ENCODE measurements at regions not wholly inside any gene's neighbourhood (a gene's known extent, or its start where the extent isn't known, plus 50 kb on each side); places are given as distances from the start of the nearest gene placed in this dataset.

- Histone ChIP-seq H3K9me3 (no peaks in the 10 kb centered on the region), H3K36me3 (ENCODE audit: control insufficient read depth in 2 of 2, extremely low read depth in 1 of 2, insufficient read depth in 1 of 2, low read length in 1 of 2) (no peaks in the 10 kb centered on the region), H3K27me3 (replicated peaks in 1 of 2; ENCODE audit: control insufficient read depth in 2 of 2, extremely low read depth in 1 of 2, insufficient read depth in 2 of 2, low read length in 1 of 2) (peaks cover 0 to 2% of the 10 kb centered on the region in 2 experiments), H3K4me1 (ENCODE audit: control insufficient read depth in 1 of 2, extremely low read depth in 1 of 2, insufficient read depth in 2 of 2, low read length in 2 of 2) (no peaks in the 10 kb centered on the region), H3K27ac (ENCODE audit: low read length) (no peak overlapping the region), H3K4me3 (ENCODE audit: control insufficient read depth in 1 of 2, extremely low read depth in 1 of 2, low read length in 1 of 2) (no peak overlapping the region)
- ATAC-seq (replicated peaks in 1 of 4) (no peak), DNase-seq (no peak)
- Mint-ChIP-seq H3K4me1 (no peaks in the 10 kb centered on the region), H3K9me3 (peaks cover 12 to 18% (median 13%) of the 10 kb centered on the region in 3 donors), H3K27me3 (no peaks in the 10 kb centered on the region), H3K4me3 (no peak overlapping the region), H3K36me3 (no peaks in the 10 kb centered on the region), H3K27ac (no peak overlapping the region)
- ChIA-PET CTCF (no interaction called here), POLR2A (no interaction called here)
- 75% methylated on average over 2 of the region's 4 CpGs for WGBS (ENCODE audit: insufficient coverage)
These were observed 171.1 kb upstream of the TOX3 start for GRCh38 chr16:52718046-52718445.

- Mint-ChIP-seq H3K9me3 (peaks cover 4 to 13% (median 5%) of the 10 kb centered on the region in 3 donors), H3K36me3 (no peaks in the 10 kb centered on the region), H3K27ac (no peak overlapping the region), H3K4me1 (no peaks in the 10 kb centered on the region), H3K27me3 (no peaks in the 10 kb centered on the region), H3K4me3 (no peak overlapping the region)
- H3K36me3 ChIP-seq (ENCODE audit: control insufficient read depth in 2 of 2, extremely low read depth in 1 of 2, insufficient read depth in 1 of 2, low read length in 1 of 2) = no peaks in the 10 kb centered on the region
- no peak overlapping the region for H3K4me3 ChIP-seq (ENCODE audit: control insufficient read depth in 1 of 2, extremely low read depth in 1 of 2, low read length in 1 of 2)
- no peaks in the 10 kb centered on the region for H3K4me1 ChIP-seq (ENCODE audit: control insufficient read depth in 1 of 2, extremely low read depth in 1 of 2, insufficient read depth in 2 of 2, low read length in 2 of 2)
- no peaks in the 10 kb centered on the region for H3K9me3 ChIP-seq
- POLR2A ChIA-PET = no interaction called here
- DNase-seq (no peak), ATAC-seq (replicated peaks in 1 of 4) (no peak)
- WGBS (ENCODE audit: insufficient coverage) = 53% methylated on average over 6 of the region's 7 CpGs
- CTCF ChIA-PET = no interaction called here
- peaks cover 0 to 5% of the 10 kb centered on the region in 2 experiments for H3K27me3 ChIP-seq (replicated peaks in 1 of 2; ENCODE audit: control insufficient read depth in 2 of 2, extremely low read depth in 1 of 2, insufficient read depth in 2 of 2, low read length in 1 of 2)
- H3K27ac ChIP-seq (ENCODE audit: low read length) = no peak overlapping the region
These were observed 166.8 kb upstream of the TOX3 start for GRCh38 chr16:52713740-52714139.

- peaks cover 0 to 2% of the 10 kb centered on the region in 2 experiments for H3K27me3 ChIP-seq (replicated peaks in 1 of 2; ENCODE audit: control insufficient read depth in 2 of 2, extremely low read depth in 1 of 2, insufficient read depth in 2 of 2, low read length in 1 of 2)
- ATAC-seq (replicated peaks in 1 of 4) (no peak), DNase-seq (no peak)
- ChIA-PET CTCF (no interaction called here), POLR2A (no interaction called here)
- peaks cover 0 to 9% (median 7%) of the 10 kb centered on the region in 3 donors for H3K9me3 Mint-ChIP-seq
- no peaks in the 10 kb centered on the region for H3K4me1 ChIP-seq (ENCODE audit: control insufficient read depth in 1 of 2, extremely low read depth in 1 of 2, insufficient read depth in 2 of 2, low read length in 2 of 2)
- no peaks in the 10 kb centered on the region for H3K27me3 Mint-ChIP-seq
- no peak overlapping the region for H3K4me3 Mint-ChIP-seq
- no peaks in the 10 kb centered on the region for H3K9me3 ChIP-seq
- H3K4me1 Mint-ChIP-seq = no peaks in the 10 kb centered on the region
- H3K36me3 Mint-ChIP-seq = no peaks in the 10 kb centered on the region
- 0% methylated on average over 1 of the region's 3 CpGs for WGBS (ENCODE audit: insufficient coverage)
- no peaks in the 10 kb centered on the region for H3K36me3 ChIP-seq (ENCODE audit: control insufficient read depth in 2 of 2, extremely low read depth in 1 of 2, insufficient read depth in 1 of 2, low read length in 1 of 2)
- no peak overlapping the region for H3K27ac Mint-ChIP-seq
- no peak overlapping the region for H3K27ac ChIP-seq (ENCODE audit: low read length)
- no peak overlapping the region for H3K4me3 ChIP-seq (ENCODE audit: control insufficient read depth in 1 of 2, extremely low read depth in 1 of 2, low read length in 1 of 2)
These were observed 162.4 kb upstream of the TOX3 start for GRCh38 chr16:52709306-52709705.

GRCh38 chr16:52708476-52708875 lies 161.5 kb upstream of the TOX3 start:
- POLR2A ChIA-PET = no interaction called here
- Histone ChIP-seq H3K27ac (ENCODE audit: low read length) (no peak overlapping the region), H3K27me3 (replicated peaks in 1 of 2; ENCODE audit: control insufficient read depth in 2 of 2, extremely low read depth in 1 of 2, insufficient read depth in 2 of 2, low read length in 1 of 2) (peaks cover 0 to 2% of the 10 kb centered on the region in 2 experiments), H3K9me3 (no peaks in the 10 kb centered on the region), H3K4me3 (ENCODE audit: control insufficient read depth in 1 of 2, extremely low read depth in 1 of 2, low read length in 1 of 2) (no peak overlapping the region), H3K4me1 (ENCODE audit: control insufficient read depth in 1 of 2, extremely low read depth in 1 of 2, insufficient read depth in 2 of 2, low read length in 2 of 2) (no peaks in the 10 kb centered on the region), H3K36me3 (ENCODE audit: control insufficient read depth in 2 of 2, extremely low read depth in 1 of 2, insufficient read depth in 1 of 2, low read length in 1 of 2) (no peaks in the 10 kb centered on the region)
- ATAC-seq (replicated peaks in 1 of 4) = no peak
- Mint-ChIP-seq H3K4me3 (no peak overlapping the region), H3K27me3 (no peaks in the 10 kb centered on the region), H3K27ac (no peak overlapping the region), H3K4me1 (no peaks in the 10 kb centered on the region), H3K9me3 (peaks cover 0 to 7% (median 6%) of the 10 kb centered on the region in 3 donors), H3K36me3 (no peaks in the 10 kb centered on the region)
- DNase-seq = no peak
- 40% methylated on average over 1 of the region's 2 CpGs for WGBS (ENCODE audit: insufficient coverage)
- CTCF ChIA-PET = no interaction called here

GRCh38 chr16:52707676-52708337 lies 160.9 kb upstream of the TOX3 start:
- no peak overlapping the region for H3K4me3 Mint-ChIP-seq
- Histone ChIP-seq H3K27me3 (replicated peaks in 1 of 2; ENCODE audit: control insufficient read depth in 2 of 2, extremely low read depth in 1 of 2, insufficient read depth in 2 of 2, low read length in 1 of 2) (peaks cover 0 to 2% of the 10 kb centered on the region in 2 experiments), H3K9me3 (no peaks in the 10 kb centered on the region), H3K4me1 (ENCODE audit: control insufficient read depth in 1 of 2, extremely low read depth in 1 of 2, insufficient read depth in 2 of 2, low read length in 2 of 2) (no peaks in the 10 kb centered on the region), H3K36me3 (ENCODE audit: control insufficient read depth in 2 of 2, extremely low read depth in 1 of 2, insufficient read depth in 1 of 2, low read length in 1 of 2) (no peaks in the 10 kb centered on the region), H3K27ac (ENCODE audit: low read length) (no peak overlapping the region), H3K4me3 (ENCODE audit: control insufficient read depth in 1 of 2, extremely low read depth in 1 of 2, low read length in 1 of 2) (no peak overlapping the region)
- ATAC-seq (replicated peaks in 1 of 4) (no peak), DNase-seq (no peak)
- no peak overlapping the region for H3K27ac Mint-ChIP-seq
- H3K36me3 Mint-ChIP-seq = no peaks in the 10 kb centered on the region
- H3K27me3 Mint-ChIP-seq = no peaks in the 10 kb centered on the region
- peaks cover 0 to 7% (median 6%) of the 10 kb centered on the region in 3 donors for H3K9me3 Mint-ChIP-seq
- H3K4me1 Mint-ChIP-seq = no peaks in the 10 kb centered on the region
- ChIA-PET POLR2A (no interaction called here), CTCF (no interaction called here)
- no CpG with 5 or more reads among the region's 3 CpGs for WGBS (ENCODE audit: insufficient coverage)

- POLR2A ChIA-PET = no interaction called here
- Mint-ChIP-seq H3K4me3 (no peak overlapping the region), H3K9me3 (peaks cover 0 to 8% (median 7%) of the 10 kb centered on the region in 3 donors), H3K27me3 (no peaks in the 10 kb centered on the region), H3K36me3 (no peaks in the 10 kb centered on the region), H3K4me1 (no peaks in the 10 kb centered on the region), H3K27ac (no peak overlapping the region)
- H3K27me3 ChIP-seq (replicated peaks in 1 of 2; ENCODE audit: control insufficient read depth in 2 of 2, extremely low read depth in 1 of 2, insufficient read depth in 2 of 2, low read length in 1 of 2) = no peaks in the 10 kb centered on the region
- WGBS (ENCODE audit: insufficient coverage) = 72% methylated on average over 4 of the region's 5 CpGs
- CTCF ChIA-PET = no interaction called here
- no peak for DNase-seq
- H3K4me1 ChIP-seq (ENCODE audit: control insufficient read depth in 1 of 2, extremely low read depth in 1 of 2, insufficient read depth in 2 of 2, low read length in 2 of 2) = no peaks in the 10 kb centered on the region
- no peak for ATAC-seq (replicated peaks in 1 of 4)
- H3K27ac ChIP-seq (ENCODE audit: low read length) = no peak overlapping the region
- no peaks in the 10 kb centered on the region for H3K9me3 ChIP-seq
- no peaks in the 10 kb centered on the region for H3K36me3 ChIP-seq (ENCODE audit: control insufficient read depth in 2 of 2, extremely low read depth in 1 of 2, insufficient read depth in 1 of 2, low read length in 1 of 2)
- H3K4me3 ChIP-seq (ENCODE audit: control insufficient read depth in 1 of 2, extremely low read depth in 1 of 2, low read length in 1 of 2) = no peak overlapping the region
These were observed 158.2 kb upstream of the TOX3 start for GRCh38 chr16:52705122-52705521.

- Mint-ChIP-seq H3K36me3 (no peaks in the 10 kb centered on the region), H3K4me3 (no peak overlapping the region), H3K27ac (no peak overlapping the region), H3K27me3 (no peaks in the 10 kb centered on the region), H3K9me3 (peaks cover 11 to 21% (median 14%) of the 10 kb centered on the region in 3 donors), H3K4me1 (no peaks in the 10 kb centered on the region)
- no peak overlapping the region for H3K4me3 ChIP-seq (ENCODE audit: control insufficient read depth in 1 of 2, extremely low read depth in 1 of 2, low read length in 1 of 2)
- ATAC-seq (replicated peaks in 1 of 4) = no peak
- ChIA-PET POLR2A (no interaction called here), CTCF (no interaction called here)
- H3K4me1 ChIP-seq (ENCODE audit: control insufficient read depth in 1 of 2, extremely low read depth in 1 of 2, insufficient read depth in 2 of 2, low read length in 2 of 2) = no peaks in the 10 kb centered on the region
- H3K9me3 ChIP-seq = no peaks in the 10 kb centered on the region
- H3K27me3 ChIP-seq (replicated peaks in 1 of 2; ENCODE audit: control insufficient read depth in 2 of 2, extremely low read depth in 1 of 2, insufficient read depth in 2 of 2, low read length in 1 of 2) = peaks cover 0 to 2% of the 10 kb centered on the region in 2 experiments
- no peak overlapping the region for H3K27ac ChIP-seq (ENCODE audit: low read length)
- no peaks in the 10 kb centered on the region for H3K36me3 ChIP-seq (ENCODE audit: control insufficient read depth in 2 of 2, extremely low read depth in 1 of 2, insufficient read depth in 1 of 2, low read length in 1 of 2)
- no peak for DNase-seq
These were observed 151.0 kb upstream of the TOX3 start for GRCh38 chr16:52697971-52698370.
